Mesothelial cell of epicardium (in vitro differentiated cells): ENCODE measurements at regions not wholly inside any gene's neighbourhood (a gene's known extent, or its start where the extent isn't known, plus 50 kb on each side); places are given as distances from the start of the nearest gene placed in this dataset.
A peak's percentile ranks its signal among the peaks of the same experiment; 100 is the strongest.
"Not testable (repeated sequence)": the region's sequence is repeated elsewhere in the genome, so short reads cannot be mapped to it uniquely, and the experiment has no call there.

Experiments
- DNase-seq, 2 experiments: peaks; one replicate each; pipeline ENCODE4 v3.0.0; 2021; ENCODE audit warnings: low spot score in 2 of 2; ENCODE audit not compliant: unreplicated experiment in 2 of 2
- H3K27ac Mint-ChIP-seq: 2 replicates; pipeline ENCODE4 v1.8.0; 2021; ENCODE audit warnings: mixed read lengths
- H3K27me3 Mint-ChIP-seq: 2 replicates; pipeline ENCODE4 v1.8.0; 2021; ENCODE audit warnings: low read depth, mixed read lengths
- H3K36me3 Mint-ChIP-seq: 2 replicates; pipeline ENCODE4 v1.8.0; 2021; ENCODE audit warnings: mixed read lengths
- H3K4me1 Mint-ChIP-seq: 2 replicates; pipeline ENCODE4 v1.8.0; 2021; ENCODE audit warnings: mixed read lengths
- H3K4me3 Mint-ChIP-seq: 2 replicates; pipeline ENCODE4 v1.8.0; 2021; ENCODE audit warnings: mild to moderate bottlenecking, moderate library complexity, mixed read lengths
- H3K9me3 Mint-ChIP-seq: 2 replicates; pipeline ENCODE4 v1.8.0; 2021; ENCODE audit warnings: mixed read lengths
- CTCF ChIP-seq: fragments of 200-600 bp; sonication (generic); IDR thresholded peaks from one replicate; pipeline ENCODE4 v1.5.0; 2021; ENCODE audit warnings: antibody characterized with exemption; ENCODE audit not compliant: unreplicated experiment

DNA sequence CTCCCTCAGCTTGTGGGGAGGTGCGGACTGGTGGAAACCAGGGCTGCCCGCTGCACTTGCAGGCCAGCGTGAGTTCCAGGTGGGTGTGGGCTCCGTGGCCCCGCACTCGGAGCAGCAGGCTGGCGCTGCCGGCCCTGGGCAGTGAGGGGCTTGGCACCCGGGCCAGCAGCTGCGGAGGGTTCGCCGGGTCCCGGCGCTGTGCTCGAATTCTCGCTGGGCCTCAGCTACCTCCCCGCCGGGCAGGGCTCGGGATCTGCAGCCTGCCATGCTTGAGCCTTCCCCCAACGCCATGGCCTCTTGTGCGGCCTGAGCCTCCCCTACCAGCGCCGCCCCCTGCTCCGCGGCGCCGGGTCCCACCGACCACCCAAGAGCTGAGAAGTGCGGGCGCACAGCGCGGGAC lies 71.6 kb upstream of the ADGRL1 start:
- TF ChIP-seq CTCF: no peak
- Mint-ChIP-seq H3K27me3 (no peaks in the 10 kb centered on the region), H3K27ac (no peak overlapping the region), H3K36me3 (peaks cover 3% of the 10 kb centered on the region), H3K4me3 (no peak overlapping the region), H3K9me3 (peaks cover 10% of the 10 kb centered on the region), H3K4me1 (no peaks in the 10 kb centered on the region)
- no peak for DNase-seq

- DNase-seq, H3K36me3 Mint-ChIP-seq, H3K27me3 Mint-ChIP-seq, H3K9me3 Mint-ChIP-seq, H3K4me3 Mint-ChIP-seq, H3K27ac Mint-ChIP-seq, H3K4me1 Mint-ChIP-seq: not testable (repeated sequence)
These were observed 69.9 kb upstream of the ADGRL1 start for GRCh38 chr19:14275823-14276222.

- Mint-ChIP-seq H3K9me3 (peaks cover 10% of the 10 kb centered on the region), H3K4me1 (peaks cover 5% of the 10 kb centered on the region), H3K27me3 (peaks cover 5% of the 10 kb centered on the region), H3K4me3 (no peak overlapping the region), H3K27ac (no peak overlapping the region), H3K36me3 (peaks cover 3% of the 10 kb centered on the region)
- DNase-seq: no peak
- no peak for TF ChIP-seq CTCF
These were observed 66.7 kb upstream of the ADGRL1 start for GRCh38 chr19:14272623-14273022.

DNA sequence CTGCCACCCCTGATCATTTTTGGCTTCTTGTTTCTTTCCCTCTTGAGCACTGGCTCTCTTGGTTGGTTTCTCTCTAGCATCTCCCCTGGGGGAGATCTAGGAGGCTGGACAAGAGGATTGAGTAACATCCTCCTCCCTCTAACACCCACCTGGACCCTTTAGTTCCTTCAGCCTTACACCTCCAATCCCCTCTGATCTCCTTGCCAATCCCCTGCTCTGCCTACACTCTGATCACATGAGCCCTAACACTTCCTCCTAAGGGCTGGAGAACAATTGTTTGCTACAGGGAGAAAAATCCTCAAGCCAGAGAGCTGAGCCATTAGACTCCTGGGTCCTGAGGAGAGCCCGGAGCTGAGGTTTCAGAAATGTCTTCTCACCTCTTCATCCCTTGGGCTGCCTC lies 65.9 kb upstream of the ADGRL1 start:
- no peak overlapping the region for H3K27ac Mint-ChIP-seq
- peaks cover 5% of the 10 kb centered on the region for H3K4me1 Mint-ChIP-seq
- H3K27me3 Mint-ChIP-seq: peaks cover 13% of the 10 kb centered on the region
- TF ChIP-seq CTCF: no peak
- H3K36me3 Mint-ChIP-seq: peaks cover under 1% of the 10 kb centered on the region
- DNase-seq: no peak
- H3K9me3 Mint-ChIP-seq: peaks cover 7% of the 10 kb centered on the region
- H3K4me3 Mint-ChIP-seq: no peak overlapping the region

DNA sequence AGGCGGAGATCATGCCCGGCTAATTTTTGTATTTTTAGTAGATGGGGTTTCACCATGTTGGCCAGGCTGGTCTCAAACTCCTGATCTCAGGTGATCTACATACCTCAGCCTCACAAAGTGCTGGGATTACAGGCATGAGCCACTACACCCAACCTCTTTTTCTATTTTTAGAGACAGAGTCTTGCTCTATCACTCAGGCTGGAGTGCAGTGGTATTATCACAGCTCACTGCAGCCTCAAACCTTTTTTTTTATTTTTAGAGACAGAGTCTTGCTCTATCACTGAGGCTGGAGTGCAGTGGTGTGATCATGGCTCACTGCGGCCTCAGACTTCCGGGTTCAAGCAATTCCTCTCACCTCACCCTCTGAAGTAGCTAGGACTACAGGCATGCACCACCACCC lies 64.6 kb upstream of the ADGRL1 start:
- peaks cover 21% of the 10 kb centered on the region for H3K27me3 Mint-ChIP-seq
- not testable (repeated sequence) for H3K9me3 Mint-ChIP-seq, H3K4me3 Mint-ChIP-seq, H3K27ac Mint-ChIP-seq, H3K4me1 Mint-ChIP-seq, H3K36me3 Mint-ChIP-seq, DNase-seq

- H3K4me1 Mint-ChIP-seq: peaks cover 11% of the 10 kb centered on the region
- H3K4me3 Mint-ChIP-seq: no peak overlapping the region
- no peak overlapping the region for H3K27ac Mint-ChIP-seq
- H3K27me3 Mint-ChIP-seq: peaks cover 30% of the 10 kb centered on the region
- DNase-seq: no peak
- H3K9me3 Mint-ChIP-seq: no peaks in the 10 kb centered on the region
- TF ChIP-seq CTCF: no peak
- H3K36me3 Mint-ChIP-seq: no peaks in the 10 kb centered on the region
These were observed 61.3 kb upstream of the ADGRL1 start for GRCh38 chr19:14267224-14267741.

- Mint-ChIP-seq H3K27me3 (peaks cover 27% of the 10 kb centered on the region), H3K4me3 (peak overlapping the region; percentile 58)
- H3K4me1 Mint-ChIP-seq, H3K9me3 Mint-ChIP-seq, DNase-seq, H3K27ac Mint-ChIP-seq, H3K36me3 Mint-ChIP-seq: not testable (repeated sequence)
These were observed 60.2 kb upstream of the ADGRL1 start for GRCh38 chr19:14266208-14266607.
